ENCODE measurements at regions not wholly inside any gene's neighbourhood (a gene's known extent, or its start where the extent isn't known, plus 50 kb on each side); places are given as distances from the start of the nearest gene placed in this dataset.

GRCh38 chr2:34291076-34291475 lies 692.0 kb upstream of the FAM98A start:
- H4K5ac ChIP-seq (ENCODE audit: insufficient read length, low read depth, low read length), result no peak overlapping the region
- no peak overlapping the region for H2AFZ ChIP-seq (ENCODE audit: low read length)
- no peaks in the 10 kb centered on the region for H3K27me3 ChIP-seq (replicated peaks in 1 of 4; ENCODE audit: control insufficient read depth in 3 of 4, extremely low read depth in 1 of 4, insufficient read depth in 3 of 4, low read length in 3 of 4)
- H3K4me2 ChIP-seq (ENCODE audit: insufficient read depth in 1 of 2, low read depth in 2 of 2, low read length in 2 of 2), result no peak overlapping the region
- H3K79me1 ChIP-seq (ENCODE audit: low read depth, low read length), result no peaks in the 10 kb centered on the region
- H3K9me3 ChIP-seq (ENCODE audit: insufficient read depth in 2 of 2, low read depth in 1 of 2, low read length in 1 of 2), result no peaks in the 10 kb centered on the region
- H3K14ac ChIP-seq (ENCODE audit: insufficient read length), result no peak overlapping the region
- H4K20me1 ChIP-seq (replicated peaks in 1 of 2; ENCODE audit: control insufficient read depth in 1 of 2, insufficient read depth in 2 of 2, low read length in 2 of 2), result no peaks in the 10 kb centered on the region
- no peak overlapping the region for H4K8ac ChIP-seq (ENCODE audit: extremely low read depth, insufficient read depth, low read length)
- no peak overlapping the region for H4K91ac ChIP-seq (replicated peaks; ENCODE audit: insufficient read length, low read length)
- no peak overlapping the region for H2BK120ac ChIP-seq (replicated peaks; ENCODE audit: low read depth, low read length)
- no peak overlapping the region for H3K56ac ChIP-seq (replicated peaks; ENCODE audit: insufficient read length, low read depth, low read length)
- no peak overlapping the region for H3K23ac ChIP-seq (ENCODE audit: insufficient read length)
- H3K27ac ChIP-seq (ENCODE audit: low read depth, low read length), result no peak overlapping the region
- 94% methylated on average over 1 of the region's 1 CpG; no CpG with 5 or more reads in 1 of the 2 experiments for WGBS, 2 experiments (ENCODE audit: extremely low coverage in 1 of 2, insufficient coverage in 1 of 2, insufficient read length in 1 of 2, insufficient replicate concordance in 2 of 2, low coverage in 1 of 2, low lambda C conversion rate in 2 of 2, missing lambda C conversion rate in 1 of 2)
- DNase-seq (ENCODE audit: low read depth in 1 of 2, low spot score in 2 of 2) (no peak), FAIRE-seq (no peak)
- H2BK12ac ChIP-seq (ENCODE audit: low read depth, low read length), result no peak overlapping the region
- no peaks in the 10 kb centered on the region for H3K79me2 ChIP-seq (ENCODE audit: control insufficient read depth in 1 of 2, insufficient read depth in 2 of 2, low read length in 2 of 2)
- CTCF ChIA-PET (ENCODE audit: partially characterized antibody), result no interaction called here
- H2AK5ac ChIP-seq (ENCODE audit: low read depth, low read length), result no peak overlapping the region
- POLR2A ChIA-PET (ENCODE audit: partially characterized antibody), result no interaction called here
- H3K4me3 ChIP-seq (ENCODE audit: extremely low read depth in 1 of 4, insufficient read depth in 2 of 4, low read depth in 3 of 4, low read length in 4 of 4), result no peak overlapping the region
- H2BK5ac ChIP-seq (ENCODE audit: low read depth, low read length), result no peak overlapping the region
- H3K18ac ChIP-seq (ENCODE audit: extremely low read depth, low read length), result no peak overlapping the region
- H3K4me1 ChIP-seq (replicated peaks in 1 of 4; ENCODE audit: control insufficient read depth in 3 of 4, insufficient read depth in 4 of 4, low read length in 3 of 4), result no peaks in the 10 kb centered on the region
- no peak overlapping the region for H3K9ac ChIP-seq (replicated peaks in 1 of 4; ENCODE audit: extremely low read depth in 1 of 4, low read depth in 3 of 4, low read length in 3 of 4)
- H3K36me3 ChIP-seq (ENCODE audit: control insufficient read depth in 2 of 4, insufficient read depth in 4 of 4, low read length in 3 of 4), result no peaks in the 10 kb centered on the region
- no peak overlapping the region for H3K4ac ChIP-seq (replicated peaks; ENCODE audit: insufficient read length, low read depth, low read length)
- H2BK15ac ChIP-seq (ENCODE audit: low read length), result no peak overlapping the region
- H3K23me2 ChIP-seq (ENCODE audit: low read depth, low read length), result no peaks in the 10 kb centered on the region
- H2BK20ac ChIP-seq (ENCODE audit: low read length), result no peak overlapping the region
- TF ChIP-seq CHD1 (IDR thresholded peaks at IDR 0.05; ENCODE audit: low read depth, low read length) (no peak), ASH2L (IDR thresholded peaks at IDR 0.05; ENCODE audit: low read length) (no peak), CTBP2 (IDR thresholded peaks at IDR 0.05; ENCODE audit: borderline replicate concordance, insufficient read depth, insufficient read length, low read length) (no peak), KDM5A (IDR thresholded peaks at IDR 0.05; ENCODE audit: low read length) (no peak), CEBPB (IDR thresholded peaks at IDR 0.05; ENCODE audit: low read depth, low read length) (no peak), POLR2AphosphoS5 (IDR thresholded peaks at IDR 0.05; ENCODE audit: low read depth, low read length) (no peak), GTF2F1 (IDR thresholded peaks at IDR 0.05; ENCODE audit: borderline replicate concordance, low read depth, low read length) (no peak), JUND (IDR thresholded peaks at IDR 0.05; ENCODE audit: low read length) (no peak), CHD2 (IDR thresholded peaks at IDR 0.05; ENCODE audit: low read length) (no peak), YY1 (IDR thresholded peaks at IDR 0.05; ENCODE audit: low read depth, low read length) (no peak), TAF1 (IDR thresholded peaks at IDR 0.05; ENCODE audit: low read depth, low read length) (no peak), SAP30 (IDR thresholded peaks at IDR 0.05; ENCODE audit: insufficient read depth, insufficient replicate concordance, low read length) (no peak), SP1 (IDR thresholded peaks at IDR 0.05; ENCODE audit: low read depth, low read length) (no peak), POU5F1 (IDR thresholded peaks at IDR 0.05; ENCODE audit: low read depth, low read length) (no peak), CBX5 (IDR thresholded peaks at IDR 0.05; ENCODE audit: low read depth, low read length) (no peak), BRCA1 (IDR thresholded peaks at IDR 0.05; ENCODE audit: low read depth, low read length) (no peak)
- TF ChIP-seq, protein P1, sequence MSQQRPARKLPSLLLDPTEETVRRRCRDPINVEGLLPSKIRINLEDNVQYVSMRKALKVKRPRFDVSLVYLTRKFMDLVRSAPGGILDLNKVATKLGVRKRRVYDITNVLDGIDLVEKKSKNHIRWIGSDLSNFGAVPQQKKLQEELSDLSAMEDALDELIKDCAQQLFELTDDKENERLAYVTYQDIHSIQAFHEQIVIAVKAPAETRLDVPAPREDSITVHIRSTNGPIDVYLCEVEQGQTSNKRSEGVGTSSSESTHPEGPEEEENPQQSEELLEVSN (IDR thresholded peaks at IDR 0.05), result no peak

All from H1 (cell line).